Right atrium auricular region (tissue), 2 donors: ENCODE measurements at regions not wholly inside any gene's neighbourhood (a gene's known extent, or its start where the extent isn't known, plus 50 kb on each side); places are given as distances from the start of the nearest gene placed in this dataset.

ENCODE experiments used
- DNase-seq: peaks from one replicate; pipeline ENCODE4 v3.0.0-alpha.2; 2019; ENCODE audit warnings: low spot score
- H3K27ac ChIP-seq, 2 donors: fragments of 200-600 bp; sonication (generic); 1 replicate in 1 of 2; 2 replicates in 1 of 2; pipeline ENCODE4 v1.5.1; 2016 to 2019
- H3K27me3 ChIP-seq, 2 donors: fragments of 200-600 bp; sonication (generic); one replicate each; pipeline versions ENCODE4 v1.5.1 to v1.6.0; 2017 to 2019
- H3K36me3 ChIP-seq: fragments of 200-600 bp; sonication (generic); one replicate; pipeline ENCODE4 v1.5.1; 2016
- H3K4me1 ChIP-seq, 2 donors: fragments of 200-600 bp; sonication (generic); one replicate each; pipeline versions ENCODE4 v1.5.1 to v1.6.0; 2017 to 2019
- H3K4me3 ChIP-seq, 2 donors: fragments of 200-600 bp; sonication (generic); 1 replicate in 1 of 2; 2 replicates in 1 of 2; pipeline ENCODE4 v1.5.1; 2017 to 2019; ENCODE audit warnings: mild to moderate bottlenecking in 1 of 2, moderate library complexity in 1 of 2
- H3K9me3 ChIP-seq, 2 donors: fragments of 200-600 bp; sonication (generic); one replicate each; pipeline ENCODE4 v1.5.1; 2019
- CTCF ChIP-seq, 2 donors: fragments of 200-600 bp; sonication (generic); IDR thresholded peaks; one replicate each; pipeline ENCODE4 v1.5.1; 2019; ENCODE audit warnings: antibody characterized with exemption in 2 of 2

GRCh38 chrX:33831211-33831610 is 300.9 kb downstream of the FAM47A start:
- Histone ChIP-seq H3K27ac (no peak overlapping the region), H3K4me1 (no peaks in the 10 kb centered on the region), H3K9me3 (peaks cover 0 to 17% of the 10 kb centered on the region in 2 donors), H3K4me3 (no peak overlapping the region), H3K27me3 (no peaks in the 10 kb centered on the region), H3K36me3 (no peaks in the 10 kb centered on the region)
- no peak for TF ChIP-seq CTCF (IDR thresholded peaks at IDR 0.05)
- DNase-seq = no peak

DNA sequence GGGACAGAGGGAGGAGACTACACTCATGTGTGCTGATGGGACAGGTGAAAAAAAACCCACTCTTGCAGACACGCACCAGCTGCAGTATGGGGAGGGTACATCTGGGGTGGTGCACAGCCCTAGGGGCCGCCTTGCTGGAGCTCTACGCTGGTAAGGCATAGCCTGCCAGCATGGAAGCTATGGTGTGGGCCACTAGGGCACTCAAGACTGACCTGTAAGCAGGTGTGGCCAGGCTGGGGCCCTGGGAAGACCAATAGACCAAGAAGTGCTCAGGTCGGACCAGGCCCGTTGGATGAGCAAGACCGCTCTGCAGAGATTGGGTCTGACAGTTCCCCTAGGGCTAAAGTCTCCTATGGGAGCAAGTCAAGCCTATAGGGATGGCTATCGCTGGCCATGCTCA is 314.8 kb downstream of the FAM47A start:
- DNase-seq = no peak

DNA sequence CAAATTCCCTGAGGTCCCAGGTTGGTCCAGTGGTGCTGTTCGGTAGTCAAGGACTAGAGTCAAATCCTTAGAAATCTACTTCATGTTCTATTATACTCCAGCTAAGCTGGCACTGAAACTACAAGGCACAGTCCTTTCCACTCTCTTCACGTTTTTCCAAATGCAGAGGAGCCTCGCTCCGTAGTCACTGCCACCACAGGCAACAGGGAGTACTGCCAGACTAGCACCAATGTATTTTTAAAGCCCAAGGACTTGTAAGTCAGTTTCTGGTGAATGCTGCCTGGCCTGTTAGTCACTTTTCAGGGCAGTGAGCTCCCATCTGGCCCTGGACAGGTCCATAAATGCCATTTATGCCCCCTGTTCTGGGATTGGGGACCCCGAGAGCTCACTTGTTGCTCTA is 323.5 kb downstream of the FAM47A start:
- H3K9me3 ChIP-seq = peaks cover 0 to 9% of the 10 kb centered on the region in 2 donors
- H3K4me3 ChIP-seq = no peak overlapping the region
- no peak for DNase-seq
- H3K27me3 ChIP-seq = no peaks in the 10 kb centered on the region
- H3K36me3 ChIP-seq = no peaks in the 10 kb centered on the region
- no peak for TF ChIP-seq CTCF (IDR thresholded peaks at IDR 0.05)
- H3K27ac ChIP-seq = no peak overlapping the region
- no peaks in the 10 kb centered on the region for H3K4me1 ChIP-seq

More for the DNA sequence above, 314.8 kb downstream of the FAM47A start:
- Histone ChIP-seq H3K4me1 (no peaks in the 10 kb centered on the region), H3K36me3 (no peaks in the 10 kb centered on the region), H3K27ac (no peak overlapping the region), H3K9me3 (no peaks in the 10 kb centered on the region), H3K4me3 (no peak overlapping the region), H3K27me3 (no peaks in the 10 kb centered on the region)
- no peak for TF ChIP-seq CTCF (IDR thresholded peaks at IDR 0.05)

GRCh38 chrX:33784548-33784947 is 347.6 kb downstream of the FAM47A start:
- Histone ChIP-seq H3K9me3 (no peaks in the 10 kb centered on the region), H3K27ac (no peak overlapping the region), H3K4me3 (no peak overlapping the region), H3K4me1 (no peaks in the 10 kb centered on the region), H3K36me3 (no peaks in the 10 kb centered on the region), H3K27me3 (no peaks in the 10 kb centered on the region)
- no peak for TF ChIP-seq CTCF (IDR thresholded peaks at IDR 0.05)
- DNase-seq = no peak

DNA sequence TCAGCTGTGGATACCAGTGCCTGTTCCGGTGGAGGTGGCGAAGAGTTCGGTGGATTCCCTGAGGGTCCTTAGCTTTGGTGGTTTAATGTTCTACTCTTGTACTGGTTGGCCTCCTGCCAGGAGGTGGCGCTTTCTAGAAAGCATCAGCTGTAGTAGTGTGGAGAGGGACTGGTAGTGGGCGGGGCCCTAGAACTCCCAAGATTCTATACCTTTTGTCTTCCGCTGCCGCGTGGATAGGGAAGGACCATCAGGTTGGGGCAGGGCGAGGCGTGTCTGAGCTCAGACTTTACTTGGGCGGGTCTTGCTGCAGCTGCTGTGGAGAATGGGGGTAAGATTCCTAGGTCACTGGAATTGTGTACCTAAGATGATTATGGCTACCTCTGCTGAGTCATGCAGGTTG is 390.3 kb downstream of the FAM47A start:
- no peaks in the 10 kb centered on the region for H3K36me3 ChIP-seq
- DNase-seq = no peak

More for the DNA sequence above, 390.3 kb downstream of the FAM47A start:
- H3K4me1 ChIP-seq = no peaks in the 10 kb centered on the region
- no peak overlapping the region for H3K4me3 ChIP-seq
- no peak for TF ChIP-seq CTCF (IDR thresholded peaks at IDR 0.05)
- no peaks in the 10 kb centered on the region for H3K9me3 ChIP-seq
- no peaks in the 10 kb centered on the region for H3K27me3 ChIP-seq
- no peak overlapping the region for H3K27ac ChIP-seq
